SK-N-SH treated with all-trans-retinoic acid at 6 μM for 48 hours (cell line): ENCODE measurements at regions not wholly inside any gene's neighbourhood (a gene's known extent, or its start where the extent isn't known, plus 50 kb on each side); places are given as distances from the start of the nearest gene placed in this dataset.

Source experiments
- PPARA ChIP-seq: fragments of 250-450 bp; sonication (Bioruptor Pico); IDR thresholded peaks from 2 replicates; pipeline ENCODE4 v1.5.0; 2020; ENCODE audit warnings: mild to moderate bottlenecking, borderline replicate concordance
- TOX ChIP-seq: fragments of 250-450 bp; sonication (Bioruptor Pico); IDR thresholded peaks from 2 replicates; pipeline ENCODE4 v1.8.0; 2021; ENCODE audit warnings: mild to moderate bottlenecking, moderate library complexity, borderline replicate concordance
- TF ChIP-seq, protein P1 (sequence below): fragments of 250-450 bp; sonication (Bioruptor Pico); IDR thresholded peaks from 2 replicates; pipeline ENCODE4 v1.8.0; 2020; ENCODE audit warnings: mild to moderate bottlenecking, moderate library complexity, borderline replicate concordance

- TF ChIP-seq PPARA (CRISPR knock-in tag) (no peak), TOX (CRISPR knock-in tag) (no peak)
- TF ChIP-seq, protein P1, sequence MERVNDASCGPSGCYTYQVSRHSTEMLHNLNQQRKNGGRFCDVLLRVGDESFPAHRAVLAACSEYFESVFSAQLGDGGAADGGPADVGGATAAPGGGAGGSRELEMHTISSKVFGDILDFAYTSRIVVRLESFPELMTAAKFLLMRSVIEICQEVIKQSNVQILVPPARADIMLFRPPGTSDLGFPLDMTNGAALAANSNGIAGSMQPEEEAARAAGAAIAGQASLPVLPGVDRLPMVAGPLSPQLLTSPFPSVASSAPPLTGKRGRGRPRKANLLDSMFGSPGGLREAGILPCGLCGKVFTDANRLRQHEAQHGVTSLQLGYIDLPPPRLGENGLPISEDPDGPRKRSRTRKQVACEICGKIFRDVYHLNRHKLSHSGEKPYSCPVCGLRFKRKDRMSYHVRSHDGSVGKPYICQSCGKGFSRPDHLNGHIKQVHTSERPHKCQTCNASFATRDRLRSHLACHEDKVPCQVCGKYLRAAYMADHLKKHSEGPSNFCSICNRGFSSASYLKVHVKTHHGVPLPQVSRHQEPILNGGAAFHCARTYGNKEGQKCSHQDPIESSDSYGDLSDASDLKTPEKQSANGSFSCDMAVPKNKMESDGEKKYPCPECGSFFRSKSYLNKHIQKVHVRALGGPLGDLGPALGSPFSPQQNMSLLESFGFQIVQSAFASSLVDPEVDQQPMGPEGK (CRISPR knock-in tag) = no peak
Observed at GRCh38 chr13:44735806-44736205, 159.7 kb upstream of the TSC22D1 start.
